B cell (primary cell): ENCODE measurements at regions not wholly inside any gene's neighbourhood (a gene's known extent, or its start where the extent isn't known, plus 50 kb on each side); places are given as distances from the start of the nearest gene placed in this dataset.

Source experiments
- ATAC-seq: fragments of 200-7000 bp; cut with Tn5 transposase; one replicate; pipeline ENCODE4 v1.10.0; 2021; ENCODE audit warnings: low read depth, mild to moderate bottlenecking, moderate number of reproducible peaks, moderate library complexity
- CTCF ChIA-PET: fragments of 350-600 bp; sonication (Branson Sonifier 250); formaldehyde crosslinking; loops from one replicate; lab custom pipeline; 2021; ENCODE audit warnings: antibody characterized with exemption, inconsistent platforms; lab: Charles Lee
- POLR2A ChIA-PET: fragments of 350-600 bp; sonication (Branson Sonifier 250); formaldehyde crosslinking; loops from one replicate; lab custom pipeline; 2021; ENCODE audit warnings: antibody characterized with exemption; lab: Charles Lee
- DNase-seq: peaks from one replicate; pipeline ENCODE4 v3.0.0; 2013
- H2AFZ ChIP-seq: 2 replicates; pipeline ENCODE4 v1.6.1; 2012; ENCODE audit warnings: mild to moderate bottlenecking, low read depth, low read length; ENCODE audit not compliant: insufficient read depth, poor library complexity, severe bottlenecking
- H3K27ac ChIP-seq, 2 donors: 1 replicate in 1 of 2; 2 replicates in 1 of 2; pipeline ENCODE4 v1.5.1; 2012 to 2013; ENCODE audit warnings: low read length in 2 of 2, mild to moderate bottlenecking in 2 of 2, moderate library complexity in 1 of 2
- H3K27me3 ChIP-seq, 4 experiments: fragments of 200-600 bp in 1 of 4; sonication (generic) in 1 of 4; replicated peaks in 1 of 4; 1 replicate in 2 of 4; 2 replicates in 2 of 4; pipeline versions ENCODE4 v1.6.1 to v1.7.0; 2013 to 2016; ENCODE audit warnings: low read length in 3 of 4, mild to moderate bottlenecking in 2 of 4, mixed read lengths in 1 of 4, moderate library complexity in 1 of 4; ENCODE audit not compliant: insufficient read depth in 4 of 4, control insufficient read depth in 3 of 4; ENCODE audit errors: control extremely low read depth in 1 of 4
- H3K36me3 ChIP-seq, 2 experiments: replicated peaks in 1 of 2; 1 replicate in 1 of 2; 2 replicates in 1 of 2; pipeline versions ENCODE4 v1.6.1 to v1.7.1; 2013; ENCODE audit warnings: low read length in 1 of 2; ENCODE audit not compliant: insufficient read depth in 2 of 2, control insufficient read depth in 1 of 2; ENCODE audit errors: control extremely low read depth in 1 of 2, extremely low read depth in 1 of 2
- H3K4me1 ChIP-seq, 2 donors: fragments of 200-600 bp in 1 of 2; sonication (generic) in 1 of 2; 1 replicate in 1 of 2; 2 replicates in 1 of 2; pipeline versions ENCODE4 v1.5.1 to v1.6.1; 2013 to 2017; ENCODE audit warnings: low read length in 2 of 2; ENCODE audit not compliant: control insufficient read depth in 2 of 2, insufficient read depth in 2 of 2
- H3K4me2 ChIP-seq: replicated peaks from 2 replicates; pipeline ENCODE3; 2012; ENCODE audit warnings: mild to moderate bottlenecking, low read depth, low read length; ENCODE audit not compliant: poor library complexity, severe bottlenecking
- H3K4me3 ChIP-seq, 5 experiments: fragments of 200-600 bp in 1 of 5; sonication (generic) in 1 of 5; 1 replicate in 3 of 5; 2 replicates in 2 of 5; pipeline versions ENCODE4 v1.5.1 to v1.7.0; 2011 to 2016; ENCODE audit warnings: low read length in 4 of 5, mild to moderate bottlenecking in 4 of 5, low read depth in 2 of 5, control low read depth in 1 of 5, moderate library complexity in 1 of 5; ENCODE audit not compliant: insufficient read depth in 1 of 5; ENCODE audit errors: control extremely low read depth in 1 of 5, extremely low read depth in 1 of 5
- H3K79me2 ChIP-seq: fragments of 200-600 bp; sonication (generic); one replicate; pipeline ENCODE4 v1.6.0; 2016; ENCODE audit warnings: low read length; ENCODE audit not compliant: control insufficient read depth, insufficient read depth
- H3K9ac ChIP-seq: fragments of 200-600 bp; sonication (generic); 2 replicates; pipeline ENCODE4 v1.6.1; 2017; ENCODE audit warnings: mild to moderate bottlenecking, low read length, moderate library complexity
- H3K9me3 ChIP-seq, 3 donors: one replicate each; pipeline versions ENCODE4 v1.6.1 to v1.7.1; 2013; ENCODE audit warnings: low read length in 2 of 3; ENCODE audit not compliant: control insufficient read depth in 2 of 3, insufficient read depth in 1 of 3; ENCODE audit errors: control extremely low read depth in 1 of 3
- H4K20me1 ChIP-seq: 2 replicates; pipeline ENCODE4 v1.6.0; 2012; ENCODE audit warnings: mild to moderate bottlenecking, low read length; ENCODE audit not compliant: insufficient read depth, control insufficient read depth, poor library complexity, severe bottlenecking
- H3K27ac Mint-ChIP-seq: one replicate; pipeline ENCODE4 v1.8.0; 2021; ENCODE audit warnings: mixed read lengths
- H3K27me3 Mint-ChIP-seq: one replicate; pipeline ENCODE4 v1.8.0; 2021; ENCODE audit warnings: mixed read lengths
- H3K4me1 Mint-ChIP-seq: one replicate; pipeline ENCODE4 v1.8.0; 2021; ENCODE audit warnings: mixed read lengths
- H3K4me3 Mint-ChIP-seq: one replicate; pipeline ENCODE4 v1.8.0; 2021; ENCODE audit warnings: mixed read lengths
- H3K9me3 Mint-ChIP-seq: one replicate; pipeline ENCODE4 v1.8.0; 2022; ENCODE audit warnings: mixed read lengths; ENCODE audit not compliant: insufficient read depth
- CTCF ChIP-seq: fragments of 200-600 bp; IDR thresholded peaks from one replicate; pipeline ENCODE4 v1.8.0; 2022; ENCODE audit warnings: antibody characterized with exemption, mild to moderate bottlenecking
- EZH2 ChIP-seq: IDR thresholded peaks from 2 replicates; pipeline ENCODE4 v1.6.1; 2012; ENCODE audit warnings: borderline replicate concordance, low read depth, mild to moderate bottlenecking, moderate library complexity, low read length; ENCODE audit not compliant: insufficient read depth, poor library complexity, severe bottlenecking
- WGBS: methylation state at CpG from one replicate; pipeline ENCODE4 v1.1.5; 2013; ENCODE audit warnings: missing lambda C conversion rate; ENCODE audit not compliant: insufficient coverage; 5-methylcytosine and 5-hydroxymethylcytosine counted together
- intact Hi-C: fragments of 100-400 bp; cut with micrococcal nuclease; formaldehyde crosslinking; loops from one replicate; pipeline ENCODE4 v1.10.0; 2022

DNA sequence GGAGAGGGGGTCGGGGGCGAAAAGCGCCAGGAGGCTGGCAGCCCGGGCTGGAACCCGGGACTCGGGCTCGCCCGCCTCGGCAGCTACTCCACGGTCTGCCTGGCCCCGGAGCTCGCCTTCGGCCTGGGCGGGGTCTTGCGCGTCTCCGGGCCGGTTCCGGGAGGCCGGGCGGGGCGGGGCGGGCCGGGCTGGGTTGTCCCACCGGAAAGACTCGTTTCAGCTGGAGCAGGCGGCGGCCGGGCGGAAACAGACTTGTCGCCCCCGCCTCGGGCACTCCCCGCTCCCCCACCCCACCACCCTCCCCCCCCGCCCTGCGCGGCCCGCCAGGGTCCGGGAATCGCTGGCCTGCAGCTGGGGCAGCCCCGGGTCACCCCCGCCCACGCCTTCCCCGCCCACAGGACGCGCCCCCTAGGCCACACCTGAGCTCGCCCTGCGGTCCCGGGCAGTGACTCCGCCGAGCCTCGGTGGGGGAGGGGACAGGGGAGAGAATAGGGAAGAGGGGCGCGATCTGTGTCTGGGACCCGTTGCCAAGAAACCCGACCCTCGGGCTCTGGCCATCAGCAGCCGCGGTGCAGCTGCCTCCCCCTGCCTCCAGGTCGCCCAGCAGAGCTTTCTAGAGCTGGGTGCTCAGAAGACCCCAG lies 109.4 kb downstream of the KCTD15 start:
- Histone ChIP-seq H3K36me3 (no peaks in the 10 kb centered on the region), H3K27me3 (peaks cover 0 to 37% (median 15%) of the 10 kb centered on the region in 4 experiments), H3K79me2 (no peaks in the 10 kb centered on the region), H3K9ac (peak overlapping the region; percentile 43), H3K9me3 (peaks cover 0 to 13% (median 1%) of the 10 kb centered on the region in 3 donors), H3K4me2 (peak overlapping the region; percentile 77), H3K4me3 (peak overlapping the region in 4 of 5 experiments; percentile 11 to 33 (median 16)), H4K20me1 (no peaks in the 10 kb centered on the region), H2AFZ (peak overlapping the region; percentile 44), H3K27ac (no peak overlapping the region), H3K4me1 (peaks cover 13 to 14% of the 10 kb centered on the region in 2 donors)
- TF ChIP-seq EZH2 = no peak
- no peak for TF ChIP-seq CTCF
- peak; percentile 11 for DNase-seq
- H3K27ac Mint-ChIP-seq = no peak overlapping the region
- H3K4me1 Mint-ChIP-seq = peaks cover 6% of the 10 kb centered on the region
- H3K4me3 Mint-ChIP-seq = peak overlapping the region; percentile 79
- POLR2A ChIA-PET = no interaction called here
- CTCF ChIA-PET = no interaction called here
- H3K27me3 Mint-ChIP-seq = peaks cover 55% of the 10 kb centered on the region
- 3% methylated on average over 36 of the region's 60 CpGs for WGBS
- ATAC-seq = peak; percentile 14
- intact Hi-C loops = no loop called here
- H3K9me3 Mint-ChIP-seq = peaks cover 7% of the 10 kb centered on the region

- H3K27me3 Mint-ChIP-seq = peaks cover 49% of the 10 kb centered on the region
- peak overlapping the region; percentile 10 for H2AFZ ChIP-seq
- ATAC-seq = no peak
These were observed 110.1 kb downstream of the KCTD15 start for GRCh38 chr19:33906578-33907335.

More at GRCh38 chr19:33906578-33907335, 110.1 kb downstream of the KCTD15 start:
- CTCF ChIA-PET = no interaction called here
- DNase-seq = no peak
- WGBS = 9% methylated on average over 59 of the region's 59 CpGs
- H3K4me2 ChIP-seq = peak overlapping the region; percentile 77
- no peaks in the 10 kb centered on the region for H3K79me2 ChIP-seq
- peaks cover 0 to 16% (median 1%) of the 10 kb centered on the region in 3 donors for H3K9me3 ChIP-seq
- H4K20me1 ChIP-seq = no peaks in the 10 kb centered on the region
- no peak overlapping the region for H3K4me3 ChIP-seq
- H3K4me1 ChIP-seq = peaks cover 13 to 14% of the 10 kb centered on the region in 2 donors
- H3K27ac ChIP-seq = no peak overlapping the region
- H3K9ac ChIP-seq = no peak overlapping the region
- H3K27ac Mint-ChIP-seq = no peak overlapping the region
- H3K4me3 Mint-ChIP-seq = peak overlapping the region; percentile 53
- peaks cover 8% of the 10 kb centered on the region for H3K9me3 Mint-ChIP-seq
- no peak for TF ChIP-seq CTCF
- no peak for TF ChIP-seq EZH2
- intact Hi-C loops = no loop called here
- H3K4me1 Mint-ChIP-seq = peaks cover 6% of the 10 kb centered on the region
- peaks cover 0 to 36% (median 15%) of the 10 kb centered on the region in 4 experiments for H3K27me3 ChIP-seq
- POLR2A ChIA-PET = no interaction called here
- no peaks in the 10 kb centered on the region for H3K36me3 ChIP-seq
